ENCODE measurements at regions not wholly inside any gene's neighbourhood (a gene's known extent, or its start where the extent isn't known, plus 50 kb on each side); places are given as distances from the start of the nearest gene placed in this dataset.
"Not testable (repeated sequence)": the region's sequence is repeated elsewhere in the genome, so short reads cannot be mapped to it uniquely, and the experiment has no call there.

DNA sequence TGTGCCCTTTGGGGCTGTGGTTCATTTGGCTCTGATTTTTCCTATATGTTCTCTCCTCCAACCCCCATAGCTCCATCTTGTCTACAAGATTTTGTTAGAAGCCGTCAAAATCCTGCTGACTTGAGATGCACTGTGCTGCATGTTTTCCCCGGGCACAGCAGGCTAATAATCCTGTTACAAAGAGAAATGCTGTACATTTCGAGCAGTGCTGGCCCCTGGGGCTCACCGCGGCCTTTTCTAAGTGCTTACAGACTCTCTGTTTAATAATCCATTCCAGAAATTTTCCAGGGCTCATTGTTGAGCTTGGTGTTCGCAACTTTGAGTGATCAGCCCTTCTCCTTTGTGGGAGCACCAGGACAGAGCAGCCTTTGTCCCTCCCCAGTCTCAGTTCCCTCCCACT lies 158.6 kb downstream of the OR4F15 start:
- not testable (repeated sequence) for DNase-seq (ENCODE audit: low read depth); H3K4me3 ChIP-seq (ENCODE audit: low read length)

DNA sequence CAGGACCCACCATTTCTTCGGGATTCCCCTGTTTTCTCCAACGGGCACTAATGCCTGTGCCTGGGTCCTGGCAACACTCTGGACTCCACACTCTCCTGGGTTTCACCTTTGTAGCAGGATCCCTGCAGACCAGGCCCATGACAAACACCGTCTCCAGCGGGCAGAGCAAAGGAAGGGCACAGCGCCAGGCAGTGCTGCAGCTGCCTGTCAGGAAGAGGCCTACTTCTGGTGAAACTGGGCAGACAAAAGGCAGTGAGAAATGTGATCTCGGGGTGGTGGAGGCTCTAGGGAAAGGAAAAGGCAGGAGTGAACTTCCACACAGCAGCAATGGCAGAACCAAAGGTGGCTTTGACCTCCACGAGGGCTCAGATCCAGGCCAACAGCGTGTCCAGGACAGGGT lies 165.3 kb downstream of the OR4F15 start:
- DNase-seq (ENCODE audit: low read depth): not testable (repeated sequence)

DNA sequence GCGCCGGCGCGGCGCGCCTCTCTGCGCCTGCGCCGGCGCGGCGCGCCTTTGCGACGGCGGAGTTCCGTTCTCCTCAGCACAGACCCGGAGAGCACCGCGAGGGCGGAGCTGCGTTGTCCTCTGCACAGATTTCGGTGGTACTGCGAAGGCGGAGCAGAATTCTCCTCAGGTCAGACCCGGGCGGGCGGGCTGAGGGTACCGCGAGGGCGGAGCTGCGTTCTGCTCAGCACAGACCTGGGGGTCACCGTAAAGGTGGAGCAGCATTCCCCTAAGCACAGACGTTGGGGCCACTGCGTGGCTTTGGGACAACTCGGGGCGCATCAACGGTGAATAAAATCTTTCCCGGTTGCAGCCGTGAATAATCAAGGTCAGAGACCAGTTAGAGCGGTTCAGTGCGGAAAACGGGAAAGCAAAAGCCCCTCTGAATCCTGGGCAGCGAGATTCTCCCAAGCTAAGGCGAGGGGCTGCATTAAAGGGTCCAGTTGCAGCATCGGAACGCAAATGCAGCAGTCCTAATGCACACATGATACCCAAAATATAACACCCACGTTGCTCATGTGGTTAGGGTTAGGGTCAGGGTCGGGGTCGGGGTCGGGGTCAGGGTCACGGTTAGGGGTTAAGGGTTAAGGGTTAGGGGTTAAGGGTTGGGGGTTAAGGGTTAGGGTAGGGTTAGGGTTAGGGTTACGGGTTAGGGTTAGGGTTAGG lies 168.4 kb downstream of the OR4F15 start:
- H3K4me3 ChIP-seq (ENCODE audit: low read length); DNase-seq (ENCODE audit: low read depth): not testable (repeated sequence)

More for the DNA sequence above, 165.3 kb downstream of the OR4F15 start:
- not testable (repeated sequence) for H3K4me3 ChIP-seq (ENCODE audit: low read length)
